ENCODE measurements at regions not wholly inside any gene's neighbourhood (a gene's known extent, or its start where the extent isn't known, plus 50 kb on each side); places are given as distances from the start of the nearest gene placed in this dataset.

GRCh38 chr7:131032786-131033185, 294.9 kb upstream of the MKLN1 start:
- TF ChIP-seq, protein P1, sequence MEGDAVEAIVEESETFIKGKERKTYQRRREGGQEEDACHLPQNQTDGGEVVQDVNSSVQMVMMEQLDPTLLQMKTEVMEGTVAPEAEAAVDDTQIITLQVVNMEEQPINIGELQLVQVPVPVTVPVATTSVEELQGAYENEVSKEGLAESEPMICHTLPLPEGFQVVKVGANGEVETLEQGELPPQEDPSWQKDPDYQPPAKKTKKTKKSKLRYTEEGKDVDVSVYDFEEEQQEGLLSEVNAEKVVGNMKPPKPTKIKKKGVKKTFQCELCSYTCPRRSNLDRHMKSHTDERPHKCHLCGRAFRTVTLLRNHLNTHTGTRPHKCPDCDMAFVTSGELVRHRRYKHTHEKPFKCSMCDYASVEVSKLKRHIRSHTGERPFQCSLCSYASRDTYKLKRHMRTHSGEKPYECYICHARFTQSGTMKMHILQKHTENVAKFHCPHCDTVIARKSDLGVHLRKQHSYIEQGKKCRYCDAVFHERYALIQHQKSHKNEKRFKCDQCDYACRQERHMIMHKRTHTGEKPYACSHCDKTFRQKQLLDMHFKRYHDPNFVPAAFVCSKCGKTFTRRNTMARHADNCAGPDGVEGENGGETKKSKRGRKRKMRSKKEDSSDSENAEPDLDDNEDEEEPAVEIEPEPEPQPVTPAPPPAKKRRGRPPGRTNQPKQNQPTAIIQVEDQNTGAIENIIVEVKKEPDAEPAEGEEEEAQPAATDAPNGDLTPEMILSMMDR (tag by site-specific recombination; IDR thresholded peaks at IDR 0.05) = no peak
- TF ChIP-seq ZBTB21 (tag by site-specific recombination; IDR thresholded peaks at IDR 0.05) (no peak), HOXA7 (CRISPR knock-in tag; IDR thresholded peaks at IDR 0.05; ENCODE audit: borderline replicate concordance) (no peak), ZNF24 (tag by site-specific recombination; IDR thresholded peaks at IDR 0.05) (no peak), ZNF792 (tag by site-specific recombination; IDR thresholded peaks at IDR 0.05) (no peak), ZBTB17 (tag by site-specific recombination; IDR thresholded peaks at IDR 0.05) (no peak), ZNF558 (tag by site-specific recombination; IDR thresholded peaks at IDR 0.05) (no peak)
- TF ChIP-seq, protein P2, sequence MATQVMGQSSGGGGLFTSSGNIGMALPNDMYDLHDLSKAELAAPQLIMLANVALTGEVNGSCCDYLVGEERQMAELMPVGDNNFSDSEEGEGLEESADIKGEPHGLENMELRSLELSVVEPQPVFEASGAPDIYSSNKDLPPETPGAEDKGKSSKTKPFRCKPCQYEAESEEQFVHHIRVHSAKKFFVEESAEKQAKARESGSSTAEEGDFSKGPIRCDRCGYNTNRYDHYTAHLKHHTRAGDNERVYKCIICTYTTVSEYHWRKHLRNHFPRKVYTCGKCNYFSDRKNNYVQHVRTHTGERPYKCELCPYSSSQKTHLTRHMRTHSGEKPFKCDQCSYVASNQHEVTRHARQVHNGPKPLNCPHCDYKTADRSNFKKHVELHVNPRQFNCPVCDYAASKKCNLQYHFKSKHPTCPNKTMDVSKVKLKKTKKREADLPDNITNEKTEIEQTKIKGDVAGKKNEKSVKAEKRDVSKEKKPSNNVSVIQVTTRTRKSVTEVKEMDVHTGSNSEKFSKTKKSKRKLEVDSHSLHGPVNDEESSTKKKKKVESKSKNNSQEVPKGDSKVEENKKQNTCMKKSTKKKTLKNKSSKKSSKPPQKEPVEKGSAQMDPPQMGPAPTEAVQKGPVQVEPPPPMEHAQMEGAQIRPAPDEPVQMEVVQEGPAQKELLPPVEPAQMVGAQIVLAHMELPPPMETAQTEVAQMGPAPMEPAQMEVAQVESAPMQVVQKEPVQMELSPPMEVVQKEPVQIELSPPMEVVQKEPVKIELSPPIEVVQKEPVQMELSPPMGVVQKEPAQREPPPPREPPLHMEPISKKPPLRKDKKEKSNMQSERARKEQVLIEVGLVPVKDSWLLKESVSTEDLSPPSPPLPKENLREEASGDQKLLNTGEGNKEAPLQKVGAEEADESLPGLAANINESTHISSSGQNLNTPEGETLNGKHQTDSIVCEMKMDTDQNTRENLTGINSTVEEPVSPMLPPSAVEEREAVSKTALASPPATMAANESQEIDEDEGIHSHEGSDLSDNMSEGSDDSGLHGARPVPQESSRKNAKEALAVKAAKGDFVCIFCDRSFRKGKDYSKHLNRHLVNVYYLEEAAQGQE (tag by site-specific recombination; IDR thresholded peaks at IDR 0.05) = no peak

Measured in HEK293 (cell line).